ENCODE measurements at regions not wholly inside any gene's neighbourhood (a gene's known extent, or its start where the extent isn't known, plus 50 kb on each side); places are given as distances from the start of the nearest gene placed in this dataset.

- no peak for TF ChIP-seq CTCF (IDR thresholded peaks at IDR 0.05; ENCODE audit: low read length, missing control alignments)
- DNase-seq (ENCODE audit: low read depth): peak; percentile 5
Measured at GRCh38 chr13:91280801-91281200, 66.7 kb upstream of the MIR17HG start.

GRCh38 chr13:91284335-91284734 lies 63.2 kb upstream of the MIR17HG start:
- DNase-seq (ENCODE audit: low read depth): no peak
- no peak overlapping the region for H3K4me3 ChIP-seq (replicated peaks; ENCODE audit: low read depth, low read length)
- no peak for TF ChIP-seq CTCF (IDR thresholded peaks at IDR 0.05; ENCODE audit: low read length, missing control alignments)

More at GRCh38 chr13:91280801-91281200, 66.7 kb upstream of the MIR17HG start:
- no peak overlapping the region for H3K4me3 ChIP-seq (replicated peaks; ENCODE audit: low read depth, low read length)

GRCh38 chr13:91286317-91286716 lies 61.2 kb upstream of the MIR17HG start:
- no peak overlapping the region for H3K4me3 ChIP-seq (replicated peaks; ENCODE audit: low read depth, low read length)
- TF ChIP-seq CTCF (IDR thresholded peaks at IDR 0.05; ENCODE audit: low read length, missing control alignments): no peak
- DNase-seq (ENCODE audit: low read depth): no peak

- TF ChIP-seq CTCF (IDR thresholded peaks at IDR 0.05; ENCODE audit: low read length, missing control alignments): no peak
- no peak for DNase-seq (ENCODE audit: low read depth)
- H3K4me3 ChIP-seq (replicated peaks; ENCODE audit: low read depth, low read length): no peak overlapping the region
Measured at GRCh38 chr13:91291078-91291477, 56.4 kb upstream of the MIR17HG start.

- no peak overlapping the region for H3K4me3 ChIP-seq (replicated peaks; ENCODE audit: low read depth, low read length)
- no peak for TF ChIP-seq CTCF (IDR thresholded peaks at IDR 0.05; ENCODE audit: low read length, missing control alignments)
- DNase-seq (ENCODE audit: low read depth): no peak
Measured at GRCh38 chr13:91292630-91293221, 54.8 kb upstream of the MIR17HG start.

- H3K4me3 ChIP-seq (replicated peaks; ENCODE audit: low read depth, low read length): no peak overlapping the region
- DNase-seq (ENCODE audit: low read depth): no peak
- no peak for TF ChIP-seq CTCF (IDR thresholded peaks at IDR 0.05; ENCODE audit: low read length, missing control alignments)
Measured at GRCh38 chr13:91295712-91296410, 51.6 kb upstream of the MIR17HG start.

GRCh38 chr13:91297503-91297902 lies 50.0 kb upstream of the MIR17HG start:
- no peak for TF ChIP-seq CTCF (IDR thresholded peaks at IDR 0.05; ENCODE audit: low read length, missing control alignments)
- no peak for DNase-seq (ENCODE audit: low read depth)
- H3K4me3 ChIP-seq (replicated peaks; ENCODE audit: low read depth, low read length): no peak overlapping the region
